HCT116 (cell line): ENCODE measurements at regions not wholly inside any gene's neighbourhood (a gene's known extent, or its start where the extent isn't known, plus 50 kb on each side); places are given as distances from the start of the nearest gene placed in this dataset.

Experiments
- ATAC-seq: fragments of 200-7000 bp; cut with Tn5 transposase; 2 replicates; pipeline ENCODE4 v1.9.1; 2020; ENCODE audit warnings: mild to moderate bottlenecking, moderate library complexity
- BruUV-seq: library from RNA; stranded (reverse); fragments of 400-500 nt; replicated peaks from 2 replicates; lab custom pipeline; 2021; lab: Mats Ljungman, UMichigan
- CTCF ChIA-PET: fragments of 300-600 bp; sonication (Branson Sonifier 250); formaldehyde crosslinking; loops from one replicate; lab custom pipeline; 2021; ENCODE audit warnings: antibody characterized with exemption; lab: Charles Lee
- POLR2A ChIA-PET: fragments of 300-600, 350-600 bp; sonication (Branson Sonifier 250); formaldehyde crosslinking; loops from one replicate; lab custom pipeline; 2021; ENCODE audit warnings: antibody characterized with exemption; lab: Charles Lee
- RAD21 ChIA-PET, 2 experiments: fragments of 300-600 bp; sonication (Branson Sonifier 250); formaldehyde crosslinking; loops; one replicate each; lab custom pipeline; 2023; ENCODE audit warnings: low total read pairs in 2 of 2; ENCODE audit not compliant: uncharacterized antibody in 2 of 2, unreplicated experiment in 2 of 2, low non-redundant PET in 1 of 2; lab: Charles Lee
- DNase-seq: peaks from one replicate; pipeline ENCODE4 v3.0.0-alpha.2; 2010; ENCODE audit warnings: low read depth, low spot score
- H2AFZ ChIP-seq: fragments of 200-600 bp; shearing (Covaris generic), sonication (generic); 2 replicates; pipeline ENCODE4 v1.6.1; 2017; ENCODE audit warnings: low read depth, mixed run types, mixed read lengths, antibody characterized with exemption, low read length; ENCODE audit not compliant: poor library complexity, severe bottlenecking
- H3K27ac ChIP-seq: 2 replicates; pipeline ENCODE4 v1.5.1; 2012; ENCODE audit warnings: low read depth, low read length
- H3K27me3 ChIP-seq: fragments of 200-600 bp; sonication (generic); 2 replicates; pipeline ENCODE4 v1.6.1; 2016; ENCODE audit warnings: mixed run types, low read length, mixed read lengths; ENCODE audit not compliant: insufficient read depth
- H3K36me3 ChIP-seq, 2 experiments: fragments of 200-500 bp in 1 of 2; fragments of 200-600 bp in 1 of 2; sonication (Bioruptor generic) in 1 of 2; sonication (generic) in 1 of 2; 2 replicates each; pipeline versions ENCODE4 v1.5.1 to v1.6.1; 2014 to 2016; ENCODE audit warnings: low read length in 2 of 2, inconsistent platforms in 1 of 2, mixed read lengths in 1 of 2, mixed run types in 1 of 2; ENCODE audit not compliant: insufficient read depth in 2 of 2, control insufficient read depth in 1 of 2
- H3K4me1 ChIP-seq, 2 experiments: fragments of 200-600 bp in 1 of 2; sonication (generic) in 1 of 2; 2 replicates each; pipeline versions ENCODE4 v1.5.1 to v1.6.1; 2012 to 2017; ENCODE audit warnings: low read length in 2 of 2, inconsistent platforms in 1 of 2, mild to moderate bottlenecking in 1 of 2, mixed read lengths in 1 of 2, mixed run types in 1 of 2, moderate library complexity in 1 of 2; ENCODE audit not compliant: insufficient read depth in 2 of 2, control insufficient read depth in 1 of 2
- H3K4me2 ChIP-seq: fragments of 200-600 bp; sonication (generic); 2 replicates; pipeline ENCODE4 v1.6.1; 2017; ENCODE audit warnings: mixed run types, low read length, mixed read lengths
- H3K4me3 ChIP-seq, 2 experiments: fragments of 200-600 bp in 1 of 2; sonication (generic) in 1 of 2; replicated peaks in 1 of 2; 2 replicates each; pipeline ENCODE4 v1.5.1; 2011 to 2016; ENCODE audit warnings: low read length in 2 of 2, control low read depth in 1 of 2, low read depth in 1 of 2, mild to moderate bottlenecking in 1 of 2, mixed read lengths in 1 of 2, mixed run types in 1 of 2
- H3K79me2 ChIP-seq: fragments of 200-600 bp; sonication (generic); 2 replicates; pipeline ENCODE4 v1.6.1; 2017; ENCODE audit warnings: mild to moderate bottlenecking, mixed run types, low read length, moderate library complexity, mixed read lengths; ENCODE audit not compliant: insufficient read depth
- H3K9ac ChIP-seq: fragments of 200-600 bp; sonication (generic); 2 replicates; pipeline ENCODE4 v1.6.1; 2016; ENCODE audit warnings: low read length, mixed read lengths
- H3K9me2 ChIP-seq: fragments of 200-600 bp; sonication (generic), shearing (Covaris generic); 2 replicates; pipeline ENCODE4 v1.6.1; 2017; ENCODE audit warnings: mixed run types, mild to moderate bottlenecking, moderate library complexity; ENCODE audit not compliant: insufficient read depth
- H3K9me3 ChIP-seq, 2 experiments: fragments of 200-500 bp in 1 of 2; fragments of 200-600 bp in 1 of 2; sonication (Bioruptor generic) in 1 of 2; sonication (generic) in 1 of 2; 2 replicates each; pipeline ENCODE4 v1.6.1; 2014 to 2017; ENCODE audit warnings: low read length in 2 of 2, mixed read lengths in 2 of 2, inconsistent platforms in 1 of 2, low read depth in 1 of 2, mild to moderate bottlenecking in 1 of 2, mixed run types in 1 of 2, moderate library complexity in 1 of 2; ENCODE audit not compliant: control insufficient read depth in 1 of 2, insufficient read depth in 1 of 2
- H4K20me1 ChIP-seq: fragments of 200-600 bp; sonication (generic), shearing (Covaris generic); 2 replicates; pipeline ENCODE4 v1.6.1; 2017; ENCODE audit warnings: mixed run types, mild to moderate bottlenecking, moderate library complexity; ENCODE audit not compliant: insufficient read depth
- CBX3 ChIP-seq: IDR thresholded peaks from 2 replicates; pipeline ENCODE4 v1.6.1; 2012; ENCODE audit warnings: low read depth
- CEBPB ChIP-seq: IDR thresholded peaks from 2 replicates; pipeline ENCODE4 v1.6.1; 2012; ENCODE audit warnings: low read depth
- CTCF ChIP-seq, 3 experiments: fragments of 200-600 bp in 1 of 3; sonication (generic) in 1 of 3; IDR thresholded peaks in 2 of 3; conservative IDR thresholded peaks in 1 of 3; 2 replicates each; pipeline ENCODE4 v1.5.1; 2012 to 2017; ENCODE audit warnings: low read depth in 2 of 3, low read length in 2 of 3, antibody characterized with exemption in 1 of 3, borderline replicate concordance in 1 of 3, control low read depth in 1 of 3, mild to moderate bottlenecking in 1 of 3, mixed read lengths in 1 of 3, mixed run types in 1 of 3, moderate library complexity in 1 of 3; ENCODE audit not compliant: insufficient read depth in 1 of 3
- ELF1 ChIP-seq: IDR thresholded peaks from 2 replicates; pipeline ENCODE4 v1.6.1; 2012; ENCODE audit warnings: low read depth, borderline replicate concordance
- FOSL1 ChIP-seq: IDR thresholded peaks from 2 replicates; pipeline ENCODE4 v1.6.1; 2012; ENCODE audit warnings: low read depth
- POLR2A ChIP-seq: IDR thresholded peaks from 2 replicates; pipeline ENCODE4 v1.7.0; 2011; ENCODE audit warnings: borderline replicate concordance; ENCODE audit not compliant: insufficient read depth, insufficient read length; ENCODE audit errors: extremely low read depth
- POLR2AphosphoS5 ChIP-seq: IDR thresholded peaks from 2 replicates; pipeline ENCODE4 v1.6.1; 2011; ENCODE audit warnings: mild to moderate bottlenecking, low read depth, low read length, moderate library complexity
- REST ChIP-seq: IDR thresholded peaks from 2 replicates; pipeline ENCODE4 v1.6.1; 2012; ENCODE audit warnings: low read depth
- SIN3A ChIP-seq: IDR thresholded peaks from 2 replicates; pipeline ENCODE4 v1.6.1; 2012; ENCODE audit warnings: low read depth
- SP1 ChIP-seq: IDR thresholded peaks from 2 replicates; pipeline ENCODE4 v1.6.1; 2012; ENCODE audit warnings: low read depth
- TCF7L2 ChIP-seq: IDR thresholded peaks from 2 replicates; pipeline ENCODE4 v1.7.0; 2011; ENCODE audit warnings: borderline replicate concordance, inconsistent platforms; ENCODE audit not compliant: insufficient read depth, insufficient read length; ENCODE audit errors: extremely low read depth
- YY1 ChIP-seq: IDR thresholded peaks from 2 replicates; pipeline ENCODE4 v1.6.1; 2011; ENCODE audit warnings: low read length, low read depth, moderate library complexity, mild to moderate bottlenecking; ENCODE audit not compliant: insufficient replicate concordance; ENCODE audit errors: extremely low read depth
- ZFX ChIP-seq: fragments of 450-650 bp; IDR thresholded peaks from 2 replicates; pipeline ENCODE4 v1.6.1; 2017
- ZNF274 ChIP-seq: fragments of 200-500 bp; sonication (Bioruptor generic); IDR thresholded peaks from 2 replicates; pipeline ENCODE4 v1.6.1; 2014; ENCODE audit warnings: mild to moderate bottlenecking, low read depth, low read length, inconsistent platforms
- intact Hi-C: fragments of 100-400 bp; cut with micrococcal nuclease; formaldehyde crosslinking; loops from 2 replicates; pipeline ENCODE4 v1.10.0; 2022
- TF ChIP-seq, protein P1 (sequence below): IDR thresholded peaks from 2 replicates; pipeline ENCODE4 v1.6.1; 2012

- POLR2A ChIA-PET, result no interaction called here
- Histone ChIP-seq H2AFZ (no peak overlapping the region), H3K79me2 (no peaks in the 10 kb centered on the region), H3K9me3 (no peaks in the 10 kb centered on the region), H3K9me2 (no peaks in the 10 kb centered on the region; the same call in 1 of the 2 replicates), H3K36me3 (no peaks in the 10 kb centered on the region), H3K4me2 (no peak overlapping the region), H3K4me1 (peaks cover 2 to 5% of the 10 kb centered on the region in 2 experiments; a peak in 2 of 4 replicates), H3K4me3 (no peak overlapping the region), H3K27ac (no peak overlapping the region), H3K27me3 (no peaks in the 10 kb centered on the region), H4K20me1 (no peaks in the 10 kb centered on the region), H3K9ac (no peak overlapping the region)
- CTCF ChIA-PET, result no interaction called here
- RAD21 ChIA-PET, result no interaction called here
- DNase-seq, result no peak
- TF ChIP-seq FOSL1 (peak; percentile 28; the same call in 1 of the 2 replicates), CBX3 (no peak)
- intact Hi-C loops, result no loop called here
- no peak for ATAC-seq
- no TSS peak for BruUV-seq
Measured at GRCh38 chr1:191022856-191023255, 545.2 kb upstream of the BRINP3 start.

DNA sequence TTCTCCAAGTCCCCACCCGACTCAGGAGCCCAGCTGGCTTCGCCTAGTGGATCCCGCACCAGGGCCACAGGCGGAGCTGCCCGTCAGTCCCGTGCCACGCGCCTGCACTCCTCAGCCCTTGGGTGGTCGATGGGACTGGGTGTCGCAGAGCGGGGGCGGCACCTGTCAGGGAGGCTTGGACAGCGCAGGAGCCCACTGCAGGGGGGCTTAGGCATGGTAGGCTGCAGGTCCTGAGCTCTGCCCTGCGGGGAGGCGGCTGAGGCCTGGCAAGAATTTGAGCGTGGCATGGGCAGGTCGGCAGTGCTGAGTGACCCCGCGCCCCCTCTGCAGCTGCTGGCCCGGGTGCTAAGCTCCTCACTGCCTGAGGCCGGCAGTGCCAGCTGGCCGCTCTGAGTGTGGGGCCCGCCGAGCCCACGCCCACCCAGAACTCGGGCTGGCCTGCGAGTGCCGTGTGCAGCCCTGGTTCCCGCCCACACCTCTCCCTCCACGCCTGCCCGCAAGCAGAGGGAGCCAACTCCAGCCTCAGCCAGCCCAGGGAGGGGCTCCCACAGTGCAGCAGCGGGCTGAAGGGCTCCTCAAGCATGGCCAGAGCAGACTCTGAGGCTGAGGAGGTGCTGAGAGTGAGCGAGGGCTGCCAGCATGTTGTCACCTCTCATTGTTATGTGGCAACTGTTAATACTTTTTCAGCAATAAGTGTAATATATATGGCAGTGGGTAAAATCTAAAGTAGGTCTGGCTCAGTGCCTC is 548.4 kb upstream of the BRINP3 start:
- no peaks in the 10 kb centered on the region for H3K79me2 ChIP-seq
- RAD21 ChIA-PET, result no interaction called here
- POLR2A ChIA-PET, result no interaction called here
- H4K20me1 ChIP-seq, result no peaks in the 10 kb centered on the region
- no peak overlapping the region for H3K4me3 ChIP-seq
- peaks cover 2 to 5% of the 10 kb centered on the region in 2 experiments; a peak in 2 of 4 replicates for H3K4me1 ChIP-seq
- H3K27ac ChIP-seq, result no peak overlapping the region
- TF ChIP-seq ZNF274 (no peak), ZFX (no peak), REST (no peak), POLR2AphosphoS5 (no peak), SIN3A (no peak), POLR2A (no peak), ELF1 (no peak), YY1 (no peak), SP1 (no peak), CTCF (IDR thresholded peaks at IDR 0.05 in 2 of 3, conservative IDR thresholded peaks at IDR 0.05 in 1 of 3; ENCODE audit: borderline replicate concordance in 1 of 3, insufficient read depth in 1 of 3, low read depth in 2 of 3, low read length in 2 of 3) (no peak), CEBPB (no peak), TCF7L2 (no peak)
- TF ChIP-seq, protein P1, sequence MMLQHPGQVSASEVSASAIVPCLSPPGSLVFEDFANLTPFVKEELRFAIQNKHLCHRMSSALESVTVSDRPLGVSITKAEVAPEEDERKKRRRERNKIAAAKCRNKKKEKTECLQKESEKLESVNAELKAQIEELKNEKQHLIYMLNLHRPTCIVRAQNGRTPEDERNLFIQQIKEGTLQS, result no peak
- intact Hi-C loops, result no loop called here
- H2AFZ ChIP-seq, result no peak overlapping the region
- H3K9me2 ChIP-seq, result no peaks in the 10 kb centered on the region
- CTCF ChIA-PET, result no interaction called here
- no peak overlapping the region for H3K4me2 ChIP-seq
- no peaks in the 10 kb centered on the region for H3K36me3 ChIP-seq
- H3K27me3 ChIP-seq, result no peaks in the 10 kb centered on the region
- no TSS peak for BruUV-seq
- DNase-seq (no peak), ATAC-seq (no peak)
- H3K9ac ChIP-seq, result no peak overlapping the region
- no peaks in the 10 kb centered on the region for H3K9me3 ChIP-seq
